NCI-H345 (cell line): ENCODE measurements at regions not wholly inside any gene's neighbourhood (a gene's known extent, or its start where the extent isn't known, plus 50 kb on each side); places are given as distances from the start of the nearest gene placed in this dataset.

ENCODE experiments used
- DNase-seq: peaks from one replicate; lab custom pipeline; 2025; lab: John Stamatoyannopoulos, UW

DNA sequence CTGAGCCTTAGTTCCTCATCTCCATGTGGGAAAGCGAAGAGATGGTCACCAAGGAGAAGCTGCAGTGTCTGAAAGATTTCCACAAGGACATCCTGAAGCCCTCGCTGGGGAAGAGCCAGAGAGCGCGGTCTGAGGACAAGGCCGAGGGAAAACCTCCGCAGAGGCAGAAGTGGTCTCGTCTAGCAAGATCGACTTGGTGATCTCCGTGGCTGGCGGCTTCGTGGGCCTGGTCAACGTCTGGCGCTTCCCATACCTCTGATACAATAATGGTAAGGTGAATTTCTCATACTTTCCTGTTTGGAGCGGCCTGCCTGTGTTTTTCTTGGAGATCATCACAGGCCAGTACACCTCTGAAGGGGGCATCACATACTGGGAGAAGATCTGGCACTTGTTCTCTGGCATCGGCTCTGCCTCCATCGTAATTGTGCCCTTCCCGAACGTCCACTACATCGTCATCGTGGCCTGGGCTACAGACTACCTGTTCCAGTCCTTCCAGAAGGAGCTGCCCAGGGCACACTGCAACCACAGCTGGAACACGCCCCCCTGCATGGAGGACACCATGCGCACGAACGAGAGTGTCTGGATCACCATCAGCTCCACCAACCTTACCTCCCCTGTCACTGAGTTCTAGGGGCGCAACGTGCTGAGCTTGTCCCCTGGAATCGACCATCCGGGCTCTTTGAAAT, 841.1 kb upstream of the TMPRSS15 start:
- DNase-seq = no peak

DNA sequence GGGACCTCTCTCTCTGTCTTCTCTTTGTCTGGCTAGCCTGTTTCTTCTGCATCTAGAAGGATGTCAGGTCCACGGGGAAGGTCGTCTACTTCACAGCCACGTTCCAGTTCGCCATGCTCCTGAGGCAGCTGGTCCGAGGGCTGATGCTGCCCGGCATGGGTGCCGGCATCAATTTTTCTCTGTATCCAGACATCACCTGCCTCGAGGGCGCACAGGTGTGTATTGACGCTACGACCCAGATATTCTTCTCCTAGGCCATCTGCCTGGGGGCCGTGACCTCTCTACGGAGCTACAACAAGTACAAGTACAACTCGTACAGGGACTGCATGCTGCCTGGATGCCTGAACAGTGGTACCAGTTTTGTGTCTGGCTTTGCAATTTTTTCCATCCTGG, 841.6 kb upstream of the TMPRSS15 start:
- DNase-seq = no peak

DNA sequence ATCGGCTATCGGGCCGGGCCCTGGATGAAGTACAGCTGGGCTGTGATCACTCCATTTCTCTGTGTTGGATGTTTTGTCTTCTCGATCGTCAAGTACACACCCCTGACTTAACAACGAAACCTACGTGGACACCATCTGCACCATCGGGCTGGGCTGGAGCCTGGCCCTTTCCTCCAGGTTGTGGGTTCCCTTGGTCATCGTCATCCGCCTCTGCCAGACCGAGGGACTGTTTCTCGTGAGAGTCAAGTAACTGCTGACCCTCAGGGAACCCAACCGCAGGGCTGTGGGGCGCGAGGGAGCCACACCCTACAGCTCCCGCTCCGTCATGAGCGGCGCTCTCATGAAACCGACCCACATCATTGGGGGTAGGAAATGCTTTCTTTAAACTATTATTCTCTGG, 842.4 kb upstream of the TMPRSS15 start:
- DNase-seq = no peak

DNA sequence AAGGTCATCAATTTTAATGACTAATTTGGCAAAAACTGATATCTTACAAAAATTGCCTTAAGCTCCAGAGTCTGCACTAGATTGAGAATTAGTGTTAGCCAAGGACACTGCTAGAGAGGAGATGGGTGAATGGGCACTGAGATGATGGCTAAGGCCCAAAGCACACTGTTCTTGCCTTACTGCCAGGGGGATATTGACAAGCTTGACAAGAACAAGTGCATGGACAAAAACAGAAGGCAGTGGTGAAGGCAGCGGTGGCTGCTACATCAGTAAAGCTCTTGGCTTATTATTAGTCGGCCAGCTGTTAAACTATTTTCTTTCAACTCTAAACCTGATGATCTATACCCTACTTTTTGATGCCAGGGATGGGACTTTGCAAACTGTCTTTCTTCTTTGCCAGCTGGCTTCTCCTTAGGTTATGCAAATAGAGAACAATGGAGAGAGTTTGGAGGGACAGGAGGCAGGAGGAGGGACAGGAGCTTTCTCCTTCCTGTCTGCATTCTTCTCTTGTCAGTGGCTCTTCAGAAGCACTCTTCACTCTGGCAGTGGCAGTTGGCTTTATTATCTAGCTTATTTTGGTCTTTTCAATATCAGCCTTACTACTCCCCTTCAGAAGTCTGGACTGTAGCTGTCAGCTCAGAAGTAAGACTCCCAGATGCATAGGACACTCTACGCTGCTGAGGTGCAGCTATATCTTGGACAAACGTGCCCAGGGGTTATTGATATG, 853.5 kb upstream of the TMPRSS15 start:
- DNase-seq = no peak

DNA sequence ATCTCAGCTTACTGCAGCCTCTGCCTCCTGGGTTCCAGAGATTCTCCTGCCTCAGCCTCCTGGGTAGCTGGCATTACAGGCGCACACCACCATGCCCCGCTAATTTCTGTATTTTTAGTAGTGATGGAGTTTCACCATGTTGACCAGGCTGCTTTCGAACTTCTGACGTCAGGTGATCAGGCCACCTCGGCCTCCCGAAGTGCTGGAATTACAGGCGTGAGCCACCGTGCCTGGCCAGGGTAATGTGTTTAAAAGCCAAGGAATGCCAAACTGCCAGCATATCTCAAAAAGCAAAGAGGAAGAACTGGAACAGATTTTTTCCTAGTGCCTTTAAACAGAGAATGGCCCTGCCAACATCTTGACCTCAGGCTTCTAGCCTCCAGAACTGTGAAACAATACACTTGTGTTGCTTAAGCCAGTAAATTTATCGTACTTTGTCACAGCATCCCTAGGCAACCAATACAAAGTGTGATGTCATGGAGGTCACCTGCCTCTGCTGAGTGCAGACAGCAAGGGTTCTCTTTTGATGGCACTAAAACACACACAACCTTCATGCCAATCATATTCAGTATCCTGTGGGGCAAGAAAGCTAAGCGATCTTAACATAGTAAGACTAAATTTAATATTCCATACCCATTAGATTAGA, 858.3 kb upstream of the TMPRSS15 start:
- DNase-seq = no peak

- DNase-seq = no peak
Observed at GRCh38 chr21:19266636-19267035, 863.1 kb upstream of the TMPRSS15 start.

- no peak for DNase-seq
Observed at GRCh38 chr21:19268686-19269085, 865.1 kb upstream of the TMPRSS15 start.

DNA sequence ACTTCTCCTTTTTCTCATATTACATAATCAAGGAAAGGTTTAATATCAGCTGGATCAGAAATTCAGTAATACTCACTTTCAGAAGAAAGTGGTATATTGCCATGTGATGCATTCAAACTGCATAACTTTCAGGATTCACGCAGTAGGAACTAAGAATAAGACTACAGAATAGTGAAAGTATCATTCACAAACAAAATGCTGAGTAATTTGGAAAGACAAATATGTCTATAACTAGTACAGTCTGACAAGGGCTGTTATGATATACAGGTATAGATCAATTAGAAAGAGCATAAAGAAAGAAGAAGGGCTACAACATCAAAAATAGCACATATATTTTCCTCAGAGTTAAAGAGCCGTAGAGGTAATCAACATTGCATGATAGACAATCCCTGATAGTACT, 871.5 kb upstream of the TMPRSS15 start:
- no peak for DNase-seq

- no peak for DNase-seq
Observed at GRCh38 chr21:19276665-19277064, 873.1 kb upstream of the TMPRSS15 start.

DNA sequence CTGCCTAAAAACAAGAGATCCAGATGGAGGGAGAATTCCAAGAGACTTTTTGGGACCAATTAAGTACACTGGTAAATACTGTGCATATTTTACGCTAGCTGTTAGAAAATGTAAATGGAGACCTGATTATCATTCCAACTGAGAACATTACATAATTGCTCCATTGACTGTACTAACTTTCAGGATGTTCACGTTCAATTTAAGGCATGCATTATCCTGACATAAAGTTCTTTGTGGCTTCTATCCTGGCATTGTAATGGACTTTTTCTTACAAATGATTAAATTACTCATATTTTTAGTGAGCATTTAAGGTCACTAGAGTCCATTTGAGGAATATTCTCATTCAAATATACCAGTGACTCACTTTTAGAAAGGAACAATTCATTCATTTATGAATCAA, 883.3 kb upstream of the TMPRSS15 start:
- no peak for DNase-seq

DNA sequence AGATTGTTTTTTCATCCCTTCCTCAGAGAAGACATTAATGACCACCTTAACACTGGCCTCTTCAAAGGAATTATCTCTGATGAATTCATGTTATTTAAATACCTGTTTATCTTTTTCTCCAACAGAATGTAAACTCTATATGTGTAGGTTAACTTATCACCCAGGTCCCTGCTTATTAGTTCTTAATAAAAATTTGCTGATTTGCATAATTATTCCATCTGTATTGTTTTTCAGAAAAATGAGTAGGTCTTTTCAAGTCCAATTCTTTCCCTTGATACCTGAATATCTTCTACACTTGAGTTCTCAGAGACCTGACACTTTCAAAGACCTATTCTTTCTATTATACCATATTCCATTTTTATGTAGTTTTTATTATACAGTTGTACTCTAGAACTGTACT, 886.7 kb upstream of the TMPRSS15 start:
- no peak for DNase-seq

DNA sequence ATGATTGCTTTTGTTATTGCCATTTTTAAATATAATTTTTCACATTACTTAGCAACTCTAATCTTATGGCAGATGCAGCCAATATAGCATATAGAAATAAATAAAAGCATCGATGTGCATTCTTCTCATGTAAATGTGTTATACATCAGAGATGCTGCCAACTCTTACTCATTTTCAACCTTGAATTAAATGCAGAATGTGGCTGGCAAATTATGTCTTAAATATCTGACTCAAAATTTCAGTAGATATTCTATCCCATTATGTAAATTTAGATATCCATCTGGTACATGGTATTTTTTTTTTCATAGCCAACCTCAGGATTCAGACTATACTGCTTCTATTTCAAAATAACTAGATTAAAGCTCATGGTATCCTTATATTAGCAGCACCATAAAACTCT, 916.7 kb upstream of the TMPRSS15 start:
- DNase-seq = no peak

DNA sequence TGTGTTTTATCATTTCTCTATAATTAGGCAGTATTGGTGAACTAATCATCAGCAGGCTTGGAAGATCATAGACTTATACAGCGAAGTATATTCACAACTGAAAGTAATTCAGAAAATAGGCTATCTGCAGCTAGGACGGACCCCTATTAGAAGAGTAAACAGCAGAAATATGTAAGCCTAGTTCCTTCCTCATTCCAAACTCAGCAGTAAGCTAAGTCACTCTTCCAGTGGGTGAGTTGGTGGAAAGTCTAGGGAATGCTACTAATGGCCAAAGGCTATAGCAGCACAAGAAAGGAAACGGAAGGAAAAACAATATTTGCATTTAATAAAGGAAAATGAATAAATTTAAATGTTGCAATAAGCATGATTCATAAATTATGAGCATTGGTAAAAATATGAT, 918.1 kb upstream of the TMPRSS15 start:
- DNase-seq = no peak

GRCh38 chr21:19322360-19322759, 918.8 kb upstream of the TMPRSS15 start:
- DNase-seq = peak; percentile 20

DNA sequence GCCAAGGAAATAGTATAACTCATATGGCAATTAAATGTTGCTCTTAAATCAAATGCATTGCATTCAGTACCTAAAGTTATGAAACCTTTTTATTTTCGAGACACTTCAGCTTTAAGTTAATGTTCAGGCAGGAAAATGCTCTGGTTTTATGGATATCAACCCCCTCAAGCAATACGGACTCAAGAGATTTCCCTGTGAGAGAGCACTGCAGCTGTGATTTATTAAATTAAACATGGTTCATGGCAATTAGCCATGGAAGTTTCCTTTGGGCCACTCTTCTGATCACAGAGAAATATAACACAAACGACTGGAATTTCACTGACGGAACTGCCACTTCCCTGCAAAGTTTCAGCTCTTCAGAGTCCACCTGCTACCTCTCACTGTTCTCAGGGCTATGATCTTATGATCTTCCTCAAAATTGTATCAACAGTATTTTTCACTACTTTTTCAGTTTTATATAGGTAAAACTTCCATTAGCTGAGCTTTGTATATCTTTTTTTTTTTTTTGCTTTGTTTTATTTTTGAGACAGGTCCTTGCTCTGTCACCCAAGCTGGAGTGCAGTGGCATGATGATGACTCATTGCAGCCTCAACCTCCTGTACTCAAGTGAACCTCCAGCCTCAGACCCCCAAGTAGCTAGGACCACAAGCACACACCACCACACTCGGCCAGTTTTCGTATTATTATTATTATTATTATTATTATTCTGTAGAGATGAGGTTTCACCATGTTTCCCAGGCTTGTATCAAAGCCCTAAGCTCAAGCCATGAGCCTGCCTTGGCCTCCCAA, 923.1 kb upstream of the TMPRSS15 start:
- DNase-seq = no peak

DNA sequence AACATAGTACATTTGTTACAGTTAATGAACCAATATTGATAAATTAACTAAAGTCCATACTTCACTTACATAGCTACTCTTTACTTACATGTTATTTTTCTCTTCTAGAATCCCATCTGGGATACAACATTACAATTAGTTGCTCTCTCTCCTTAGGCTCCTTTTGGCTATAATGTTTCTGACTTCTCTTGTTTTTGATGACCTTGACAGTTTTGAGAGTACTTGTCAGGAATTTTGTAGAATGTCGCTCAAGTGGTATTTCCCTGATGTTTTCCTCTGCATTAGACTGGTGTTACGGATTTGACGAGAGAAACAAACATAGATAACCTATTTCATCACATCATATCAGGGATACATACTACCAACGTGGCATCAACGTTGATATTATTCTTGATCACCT, 925.4 kb upstream of the TMPRSS15 start:
- no peak for DNase-seq

DNA sequence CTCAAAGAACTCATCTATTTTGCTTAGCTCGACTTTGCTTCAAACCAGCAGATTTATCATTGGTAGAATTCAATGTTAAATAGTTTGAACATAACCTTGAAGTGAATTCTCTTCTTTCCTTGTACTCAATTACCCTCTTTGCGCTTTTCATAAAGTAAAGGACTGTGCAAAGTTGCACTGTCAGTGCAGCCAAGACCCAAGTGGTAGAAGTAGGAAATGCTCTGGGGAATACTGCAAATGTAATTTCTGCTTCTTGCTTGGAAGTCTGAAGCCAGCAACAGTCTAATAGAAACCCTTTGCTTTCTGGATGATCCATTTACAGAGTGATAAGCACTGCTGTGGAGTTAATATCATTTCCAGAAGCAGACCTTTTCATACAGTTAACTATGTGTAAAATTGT, 936.7 kb upstream of the TMPRSS15 start:
- no peak for DNase-seq

DNA sequence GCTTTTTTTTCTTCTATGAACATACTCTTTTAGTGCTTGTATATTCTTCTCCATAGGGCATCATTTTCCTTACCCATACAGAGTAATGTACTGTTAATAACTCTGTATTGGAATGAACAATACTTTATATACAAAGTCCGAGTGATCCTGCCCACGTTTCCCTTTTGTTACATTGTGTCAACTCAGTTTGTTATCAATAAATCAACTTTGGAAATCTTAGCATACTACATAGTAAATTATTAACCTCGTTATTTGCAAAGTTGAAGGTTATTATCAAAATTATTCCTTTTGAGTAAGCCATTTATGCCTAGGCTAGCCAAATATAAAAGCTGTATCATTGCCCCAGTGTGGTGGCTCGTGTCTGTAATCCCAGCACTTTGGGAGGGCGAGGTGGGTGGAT, 937.4 kb upstream of the TMPRSS15 start:
- no peak for DNase-seq

GRCh38 chr21:19343711-19344110, 940.1 kb upstream of the TMPRSS15 start:
- no peak for DNase-seq

DNA sequence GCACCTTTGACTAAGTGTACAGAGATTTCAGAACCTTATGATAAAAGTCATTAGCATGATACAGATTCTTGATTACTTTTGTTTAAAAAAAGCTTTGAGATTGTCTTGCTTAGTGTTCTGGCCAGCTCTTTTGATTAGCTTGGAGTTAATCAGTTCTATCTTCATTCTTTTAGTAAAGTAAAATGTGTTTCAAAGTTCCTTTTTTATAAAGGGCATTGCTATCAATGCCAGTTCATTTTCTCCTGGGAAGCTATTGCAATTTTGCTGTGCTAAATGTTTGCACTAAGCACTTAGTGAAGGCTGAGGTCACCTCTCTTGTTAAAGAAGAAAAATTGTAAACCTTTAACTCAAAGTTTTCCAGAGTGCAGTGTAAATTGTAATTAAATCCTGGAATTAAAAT, 946.7 kb upstream of the TMPRSS15 start:
- no peak for DNase-seq

- DNase-seq = no peak
Observed at GRCh38 chr21:19353256-19353655, 949.7 kb upstream of the TMPRSS15 start.

DNA sequence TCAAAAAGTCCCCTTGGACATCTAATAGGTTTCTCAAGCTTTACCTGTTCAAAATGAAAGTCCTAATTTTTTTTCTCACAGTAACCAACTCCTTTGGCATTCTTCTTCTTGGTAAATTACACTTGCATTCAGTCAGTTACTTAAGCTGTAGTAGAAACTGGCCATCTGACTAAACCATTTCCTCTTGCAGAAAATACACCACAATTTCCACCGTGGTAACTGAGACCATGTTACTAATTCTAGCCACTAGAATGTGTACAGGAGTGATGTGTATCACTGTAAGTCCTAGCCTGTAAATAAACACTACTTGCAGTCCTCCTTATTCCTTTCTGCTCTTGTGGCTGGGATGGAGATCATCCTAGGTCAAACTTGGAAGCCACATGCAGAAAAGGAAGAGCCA, 965.4 kb upstream of the TMPRSS15 start:
- DNase-seq = no peak

GRCh38 chr21:19392390-19392789, 988.8 kb upstream of the TMPRSS15 start:
- no peak for DNase-seq
